Activated T-cell treated with anti-CD3 and anti-CD28 coated beads, Interleukin-2, amount 50 U/mL, for 1 hour (primary cell): ENCODE measurements at regions not wholly inside any gene's neighbourhood (a gene's known extent, or its start where the extent isn't known, plus 50 kb on each side); places are given as distances from the start of the nearest gene placed in this dataset.
"Not testable (repeated sequence)": the region's sequence is repeated elsewhere in the genome, so short reads cannot be mapped to it uniquely, and the experiment has no call there.

Experiments used
- DNase-seq: peaks from one replicate; pipeline ENCODE4 v3.0.0-alpha.2; 2020

GRCh38 chr1:181947441-181947840 lies 114.1 kb downstream of the ZNF648 start:
- no peak for DNase-seq

DNA sequence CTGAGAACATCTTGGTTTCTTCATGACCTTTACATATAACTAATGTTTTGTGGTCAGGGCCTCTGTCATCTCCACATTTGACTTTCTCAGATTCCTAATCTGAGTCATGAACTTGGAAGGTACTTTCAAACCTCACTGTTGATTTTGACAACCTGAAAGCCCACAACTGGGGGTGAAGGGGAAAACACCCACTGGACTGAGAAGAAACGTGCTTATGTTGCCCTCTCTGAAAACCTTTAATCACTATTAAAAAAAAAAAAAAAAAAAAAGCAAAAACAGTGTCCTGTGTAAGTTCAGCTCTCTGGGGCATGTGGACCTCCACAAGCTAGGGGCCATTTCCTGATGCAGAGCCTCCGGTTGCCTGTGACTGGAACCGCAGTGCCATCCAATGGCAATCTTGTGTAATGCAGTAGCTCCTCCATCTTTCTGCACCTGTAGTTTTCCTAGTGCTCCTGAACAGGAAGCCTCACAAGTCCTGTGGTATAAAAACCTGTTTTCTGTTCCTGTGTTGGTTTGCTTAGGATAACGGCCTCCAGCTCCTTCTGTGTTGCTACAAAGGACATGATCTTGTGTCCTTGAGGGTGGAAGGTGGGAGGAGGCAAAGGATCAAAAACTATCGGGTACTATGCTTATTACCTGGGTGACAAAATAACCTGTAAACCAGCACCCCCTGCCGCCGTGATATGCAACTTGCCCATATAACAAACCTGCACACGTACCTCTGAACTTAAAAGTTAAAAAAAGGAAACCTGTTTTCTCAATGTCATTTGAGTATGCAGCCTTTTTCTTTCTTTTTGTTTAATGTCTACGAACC lies 124.5 kb downstream of the ZNF648 start:
- peak; percentile 24 for DNase-seq

DNA sequence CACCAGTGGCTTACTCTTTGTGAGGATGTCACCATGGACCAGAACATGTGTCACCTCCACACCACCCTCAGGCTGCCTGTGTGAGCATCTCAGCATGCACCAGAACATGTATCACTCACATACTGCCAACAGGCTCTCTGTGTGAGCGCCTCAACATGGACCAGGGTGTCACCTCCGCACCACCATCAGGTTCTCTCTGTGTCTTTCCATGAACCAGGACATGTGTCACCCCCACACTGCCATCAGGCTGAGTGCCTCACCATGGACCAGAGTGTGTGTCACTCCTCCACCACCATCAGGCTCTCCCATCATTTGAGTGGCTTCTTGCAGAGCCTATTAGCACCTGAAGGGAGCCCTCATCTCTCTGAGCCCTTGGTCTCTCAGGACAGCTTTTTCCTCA lies 125.2 kb downstream of the ZNF648 start:
- DNase-seq, result no peak

DNA sequence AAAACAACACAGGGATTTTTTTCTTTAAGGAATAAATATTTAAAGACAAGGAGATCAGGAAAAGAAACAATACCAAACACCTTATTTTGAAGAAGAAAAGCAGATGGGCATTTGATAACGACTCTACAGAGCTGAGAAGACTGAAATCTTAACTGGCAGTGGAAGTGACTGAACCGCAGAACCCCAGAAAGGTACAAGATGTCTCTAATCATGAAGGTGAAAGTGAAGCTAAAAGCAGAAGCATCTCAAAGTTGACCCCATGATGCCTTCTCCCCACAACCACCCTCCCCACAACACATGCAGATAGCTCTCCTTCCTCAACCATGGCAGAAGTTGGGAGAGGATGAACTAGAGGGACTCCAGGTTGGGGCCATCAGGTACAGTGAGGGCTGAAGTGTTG lies 129.6 kb downstream of the ZNF648 start:
- DNase-seq, result no peak

- no peak for DNase-seq
These were observed 131.3 kb downstream of the ZNF648 start for GRCh38 chr1:181930187-181930586.

- no peak for DNase-seq
These were observed 134.8 kb downstream of the ZNF648 start for GRCh38 chr1:181926697-181927096.

DNA sequence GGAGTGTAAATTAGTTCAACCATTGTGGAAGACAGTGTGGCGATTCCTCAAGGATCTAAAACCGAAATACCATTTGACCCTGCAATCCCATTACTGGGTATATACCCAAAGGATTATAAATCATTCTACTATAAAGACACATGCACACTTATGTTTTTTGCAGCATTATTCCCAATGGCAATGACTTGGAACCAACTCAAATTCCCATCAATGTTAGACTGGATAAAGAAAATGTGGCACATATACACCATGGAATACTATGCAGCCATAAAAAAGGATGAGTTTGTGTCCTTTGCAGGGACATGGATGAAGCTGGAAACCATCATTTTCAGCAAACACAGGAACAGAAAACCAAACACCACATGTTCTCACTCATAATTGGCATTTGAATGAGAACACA lies 137.5 kb downstream of the ZNF648 start:
- DNase-seq, result not testable (repeated sequence)

- DNase-seq, result no peak
These were observed 142.0 kb downstream of the ZNF648 start for GRCh38 chr1:181919542-181919941.

- no peak for DNase-seq
These were observed 142.5 kb downstream of the ZNF648 start for GRCh38 chr1:181918880-181919525.

GRCh38 chr1:181911715-181912114 lies 149.8 kb downstream of the ZNF648 start:
- DNase-seq, result no peak

DNA sequence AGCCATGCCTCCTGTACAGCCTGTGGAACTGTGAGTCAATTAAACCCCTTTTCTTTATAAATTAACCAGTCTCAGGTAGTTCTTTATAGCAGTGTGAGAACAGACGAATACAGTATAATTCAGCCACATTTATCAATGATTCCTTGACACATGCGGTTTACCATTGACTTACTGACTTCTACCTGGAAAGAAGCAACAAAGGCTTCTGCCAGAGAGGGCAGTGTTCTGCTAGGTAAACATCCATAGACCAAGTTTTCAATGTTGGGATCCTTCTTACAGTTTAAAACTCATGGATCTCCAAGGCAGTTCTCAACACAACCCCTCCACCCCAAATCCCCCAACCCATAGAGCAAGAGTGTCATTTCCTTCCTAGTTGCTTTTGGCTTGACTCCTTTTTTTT lies 150.6 kb downstream of the ZNF648 start:
- no peak for DNase-seq

DNA sequence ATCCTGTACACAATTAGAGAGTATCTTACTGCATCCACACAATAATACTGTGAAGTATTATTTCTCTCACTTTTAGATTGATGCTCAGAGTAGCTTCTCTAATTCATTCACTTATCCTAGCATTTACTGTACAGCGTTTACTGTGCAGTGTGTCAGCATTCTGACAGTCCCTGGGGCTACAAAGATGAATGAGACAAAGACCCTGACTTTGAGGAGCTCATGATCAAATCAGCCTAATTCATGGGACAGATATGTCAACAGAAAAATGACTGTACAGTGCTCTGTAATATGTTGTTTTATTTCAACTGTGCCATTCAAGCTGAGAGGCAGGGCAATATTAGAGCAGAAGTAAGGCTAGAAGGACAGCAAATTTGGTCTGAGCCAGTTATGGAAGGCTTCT lies 152.5 kb downstream of the ZNF648 start:
- DNase-seq, result no peak

DNA sequence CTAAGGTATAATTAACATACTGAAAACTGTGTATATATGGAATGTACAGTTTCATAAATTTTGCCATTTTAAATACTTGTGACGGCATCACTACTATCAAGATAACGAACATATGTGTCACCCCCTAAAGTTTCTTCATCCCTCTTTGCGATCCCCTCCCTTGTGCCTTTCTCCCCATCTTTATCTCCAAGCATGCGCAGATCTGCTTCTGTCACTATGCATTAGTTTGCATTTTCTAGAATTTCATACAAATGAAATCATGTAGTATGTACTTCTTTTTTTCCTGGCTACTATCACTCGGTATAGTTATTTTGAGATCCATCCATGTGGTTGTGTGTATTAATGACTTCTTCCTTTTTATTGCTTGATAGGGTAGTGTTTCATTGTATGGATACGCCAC lies 154.9 kb downstream of the ZNF648 start:
- DNase-seq, result no peak

DNA sequence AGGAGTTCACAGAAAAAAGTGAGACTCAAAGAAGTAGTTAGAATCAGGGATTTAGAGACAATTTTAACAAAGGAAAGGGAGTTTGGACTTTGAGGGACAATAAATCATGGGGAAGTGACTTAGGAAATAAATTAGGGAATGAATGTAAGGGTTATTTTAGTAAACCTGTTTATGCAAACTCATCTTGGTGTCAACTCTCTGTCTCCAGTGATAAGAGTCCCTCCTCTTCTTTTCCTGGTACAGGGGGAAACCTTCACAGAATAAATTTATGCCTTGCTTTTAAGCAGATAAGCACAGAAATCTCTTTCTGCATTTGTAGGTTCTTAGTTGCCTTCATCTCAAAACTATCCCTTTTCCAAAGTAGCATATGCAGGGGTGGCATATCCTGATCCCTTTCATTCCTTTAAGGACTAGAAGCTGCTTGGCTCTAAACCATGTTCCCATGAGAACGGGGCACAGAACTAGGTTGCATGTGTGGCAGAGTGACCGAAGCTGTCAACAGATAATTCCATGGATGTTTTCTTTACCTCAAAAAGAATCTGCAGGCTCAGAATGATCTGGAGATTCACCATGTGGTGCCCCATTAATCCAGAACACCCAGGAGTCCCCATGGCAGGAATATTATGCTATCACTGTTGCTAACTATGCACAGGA lies 155.4 kb downstream of the ZNF648 start:
- no peak for DNase-seq

- no peak for DNase-seq
These were observed 162.7 kb downstream of the ZNF648 start for GRCh38 chr1:181898773-181899172.

GRCh38 chr1:181896824-181897223 lies 164.7 kb downstream of the ZNF648 start:
- DNase-seq, result no peak

DNA sequence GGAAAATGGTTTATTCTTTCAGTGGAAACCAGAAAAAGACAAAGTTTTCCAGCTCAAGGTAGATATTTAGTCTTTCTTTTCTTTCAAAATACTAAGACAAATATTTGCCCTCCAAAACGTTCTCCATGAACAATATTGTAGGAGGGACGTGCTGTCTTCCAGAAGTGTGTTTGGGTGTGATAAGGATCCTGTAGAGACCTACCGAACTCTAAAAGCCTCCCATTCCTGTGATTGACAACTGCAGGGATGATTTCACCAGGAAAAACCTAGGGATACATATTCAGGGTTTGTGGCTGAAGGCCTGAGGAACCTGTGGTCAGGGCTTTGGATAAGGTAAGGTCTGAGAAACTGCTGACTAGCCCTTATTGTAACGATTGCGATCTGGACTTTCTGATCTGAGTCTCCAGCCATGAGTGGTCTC lies 167.1 kb downstream of the ZNF648 start:
- DNase-seq, result no peak

DNA sequence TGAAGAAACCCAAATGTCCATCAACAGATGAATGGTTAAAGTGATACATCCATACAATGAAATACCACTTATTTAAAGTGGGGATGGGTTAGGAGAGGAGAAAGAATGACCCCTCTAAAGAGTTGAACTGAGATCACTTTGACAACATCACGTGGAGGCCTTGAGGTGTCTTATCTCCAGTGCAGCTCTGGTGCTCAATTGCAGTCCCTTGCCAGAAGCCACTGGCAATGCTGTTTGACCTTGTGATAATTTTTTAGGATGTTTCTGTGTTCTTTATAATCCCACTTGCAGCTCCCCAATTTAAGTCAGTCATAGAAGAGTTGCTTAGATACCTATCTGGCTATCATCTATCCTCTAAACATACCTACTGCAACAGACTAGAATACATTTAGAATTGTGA lies 167.6 kb downstream of the ZNF648 start:
- no peak for DNase-seq

- not testable (repeated sequence) for DNase-seq
These were observed 168.4 kb downstream of the ZNF648 start for GRCh38 chr1:181893150-181893549.

DNA sequence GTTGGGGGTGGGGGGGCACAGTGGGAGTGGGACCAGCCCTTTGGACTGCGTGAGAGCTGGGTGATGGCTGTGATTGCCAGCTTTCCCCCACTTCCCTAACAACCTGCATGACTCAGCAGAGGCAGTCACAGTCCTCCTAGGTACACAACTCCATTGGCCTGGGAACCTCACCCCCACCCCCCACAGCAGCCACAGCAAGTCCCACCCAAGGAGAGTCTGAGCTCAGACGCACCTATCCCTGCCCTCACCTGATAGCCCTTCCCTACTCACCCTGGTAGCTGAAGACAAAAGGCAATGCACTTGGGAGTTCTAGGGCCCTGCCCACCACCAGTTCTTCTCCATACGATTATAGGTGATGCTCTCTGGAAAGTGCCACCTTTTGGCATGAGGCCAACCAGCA lies 188.9 kb downstream of the ZNF648 start:
- no peak for DNase-seq

DNA sequence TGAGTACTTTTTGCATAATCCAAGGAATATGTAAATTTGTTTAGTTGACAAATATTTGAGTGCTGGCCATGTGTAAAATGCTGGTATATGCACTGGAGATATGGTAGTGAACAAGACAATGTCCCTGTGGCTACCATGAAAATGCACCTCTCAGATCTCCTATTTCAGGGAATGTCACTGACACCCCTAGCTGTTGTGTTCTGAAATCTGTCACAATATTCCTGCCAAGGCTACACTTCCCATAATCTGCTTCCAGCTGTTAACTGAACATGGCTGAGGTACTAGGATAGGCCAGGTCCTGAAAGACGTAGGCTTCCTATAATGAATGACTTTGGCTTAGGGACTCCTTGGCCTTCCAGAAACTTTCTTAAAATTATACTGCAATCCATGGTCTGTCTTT lies 197.8 kb downstream of the ZNF648 start:
- DNase-seq, result no peak

DNA sequence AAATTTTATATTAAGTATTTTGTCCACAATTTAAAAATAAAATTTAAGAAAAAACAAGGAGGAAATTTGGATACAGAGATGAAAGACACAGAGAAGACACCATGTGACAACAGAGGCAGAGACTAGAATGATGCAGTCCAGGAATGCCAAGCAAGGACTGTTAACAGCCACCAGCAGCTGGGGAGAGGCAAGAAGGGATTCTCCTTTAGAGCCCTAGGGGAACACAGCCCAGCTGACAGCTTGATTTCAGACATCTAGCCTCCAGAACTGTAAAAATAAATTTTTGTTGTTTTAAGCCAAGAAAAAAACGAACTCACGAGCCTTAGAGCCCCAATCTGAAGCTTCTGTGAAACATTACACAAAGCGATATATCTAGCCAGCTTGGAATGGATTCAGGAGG lies 198.5 kb downstream of the ZNF648 start:
- no peak for DNase-seq

DNA sequence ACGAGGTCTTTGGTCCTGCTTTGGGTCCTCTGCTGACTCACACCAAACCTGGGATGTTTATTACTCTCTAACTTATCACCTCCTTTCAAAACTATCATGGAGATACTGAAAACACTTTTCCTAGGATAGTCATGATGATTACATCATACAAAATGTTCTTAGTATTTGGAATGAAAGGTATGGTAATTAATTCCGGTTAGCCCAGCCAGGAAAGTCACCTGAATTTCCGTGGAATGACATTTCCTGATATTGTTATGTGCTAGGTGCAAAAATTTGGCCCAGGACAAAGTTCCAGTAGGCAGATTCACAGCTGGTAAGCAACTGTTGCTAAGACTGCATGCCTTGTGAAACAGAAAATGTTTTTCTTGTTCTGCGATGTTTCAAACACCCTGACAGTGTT lies 203.4 kb downstream of the ZNF648 start:
- DNase-seq, result no peak
